Heart right ventricle (tissue), 16 donors: ENCODE measurements at regions not wholly inside any gene's neighbourhood (a gene's known extent, or its start where the extent isn't known, plus 50 kb on each side); places are given as distances from the start of the nearest gene placed in this dataset.

ENCODE experiments used
- ATAC-seq, 8 donors: fragments of 200-7000 bp; cut with Tn5 transposase; one replicate each; pipeline ENCODE4 v1.9.1; 2020; ENCODE audit warnings: mild to moderate bottlenecking in 8 of 8, moderate library complexity in 8 of 8, moderate number of reproducible peaks in 1 of 8
- DNase-seq, 2 donors: peaks; one replicate each; pipeline ENCODE4 v3.0.0-alpha.2; 2020
- H3K27ac ChIP-seq, 10 donors: fragments of 200-600 bp; sonication (generic) in 2 of 10; one replicate each; pipeline versions ENCODE4 v1.5.0 to v1.8.0; 2020 to 2022; ENCODE audit warnings: mild to moderate bottlenecking in 3 of 10
- H3K27me3 ChIP-seq, 7 donors: fragments of 200-600 bp; one replicate each; pipeline ENCODE4 v1.8.0; 2021 to 2022; ENCODE audit warnings: mild to moderate bottlenecking in 2 of 7
- H3K36me3 ChIP-seq, 9 donors: fragments of 200-600 bp; sonication (generic) in 1 of 9; one replicate each; pipeline versions ENCODE4 v1.5.0 to v1.8.0; 2020 to 2022; ENCODE audit warnings: mild to moderate bottlenecking in 2 of 9
- H3K4me1 ChIP-seq, 9 donors: fragments of 200-600 bp; sonication (generic) in 1 of 9; one replicate each; pipeline versions ENCODE4 v1.5.0 to v1.8.0; 2020 to 2022; ENCODE audit warnings: mild to moderate bottlenecking in 4 of 9
- H3K4me3 ChIP-seq, 10 donors: fragments of 200-600 bp; sonication (generic) in 2 of 10; one replicate each; pipeline versions ENCODE4 v1.5.0 to v1.8.0; 2020 to 2022; ENCODE audit warnings: mild to moderate bottlenecking in 7 of 10, moderate library complexity in 2 of 10
- H3K9me3 ChIP-seq, 11 donors: fragments of 200-600 bp in 10 of 11; sonication (generic) in 2 of 11; one replicate each; pipeline versions ENCODE4 v1.5.0 to v1.8.0; 2013 to 2022; ENCODE audit warnings: mild to moderate bottlenecking in 2 of 11, control low read depth in 1 of 11, moderate library complexity in 1 of 11
- CTCF ChIP-seq, 9 donors: fragments of 200-600 bp; sonication (generic) in 2 of 9; IDR thresholded peaks; one replicate each; pipeline versions ENCODE4 v1.5.0 to v1.8.0; 2021 to 2022; ENCODE audit warnings: antibody characterized with exemption in 9 of 9, mild to moderate bottlenecking in 5 of 9, moderate library complexity in 1 of 9
- WGBS, 2 donors: extraction: QIAGEN DNeasy Blood & Tissue Kit; methylation state at CpG; one replicate each; pipeline ENCODE4 v1.1.7; 2013; ENCODE audit warnings: inconsistent platforms in 1 of 2; 5-methylcytosine and 5-hydroxymethylcytosine counted together
- intact Hi-C, 10 donors: fragments of 100-400 bp; cut with DNase I; formaldehyde crosslinking; loops; one replicate each; pipeline versions ENCODE4 v1.11.1 to v1.14.2; 2022
- donor health status: Arrhythmogenic right ventricular cardiomyopathy.
- donor health status: ischemic (EF 13 %, LVEDD 7.1; RV severe dilation, severe dysfunction).
- donor health status: healthy with polysubstance abuse.
- donor health status: DM: no; HTN: yes; CAD: no.
- donor health status: DM: no; HTN: no; CAD: no.
- donor health status: ischemic (EF 25% LVEDD 6.9; RV normal size, moderate dysfunction).
- donor health status: ischemic (EF 25% LVEDD 5.7; RV mildly dilated, moderate dysfunction).
- donor health status: healthy.
- donor health status: DM: yes; HTN: yes; CAD: no.
- donor health status: Ischemic cardiomyopathy.
- donor health status: ischemic (EF 35%, LVEDD 5.7; RV mildly dilated, moderate dysfunction).
- donor health status: nonischemic (EF 11% LVEDD 7.7; RV severe dilation, severe dysfunction).
- donor health status: DM: yes; HTN: yes; CAD: no.
- donor health status: PGD.
- donor health status: ischemic (EF 29% LVEDD 5.4; RV normal size, mild dysfunction).
- donor health status: nonischemic (EF 23%, LVEDD 6.1; RV moderate dilation, normal function).

- no peaks in the 10 kb centered on the region for H3K36me3 ChIP-seq
- WGBS, 2 donors = 33 to 42% methylated on average over 4 of the region's 4 CpGs
- ATAC-seq (no peak), DNase-seq (no peak)
- H3K27me3 ChIP-seq = peaks cover 0 to 5% (median 0%) of the 10 kb centered on the region in 7 donors
- no peak overlapping the region for H3K27ac ChIP-seq
- intact Hi-C loops = no loop called here
- H3K4me3 ChIP-seq = no peak overlapping the region
- H3K4me1 ChIP-seq = no peaks in the 10 kb centered on the region
- H3K9me3 ChIP-seq = peaks cover 0 to 3% (median 0%) of the 10 kb centered on the region in 11 donors
- TF ChIP-seq CTCF (IDR thresholded peaks at IDR 0.05) = no peak
These were observed 857.6 kb downstream of the GATA3 start for GRCh38 chr10:8912108-8912507.

GRCh38 chr10:8913720-8914119 is 859.2 kb downstream of the GATA3 start:
- Histone ChIP-seq H3K4me1 (no peaks in the 10 kb centered on the region), H3K27ac (no peak overlapping the region), H3K4me3 (no peak overlapping the region), H3K27me3 (peaks cover 0 to 5% (median 0%) of the 10 kb centered on the region in 7 donors), H3K36me3 (no peaks in the 10 kb centered on the region), H3K9me3 (peaks cover 0 to 3% (median 0%) of the 10 kb centered on the region in 11 donors)
- ATAC-seq = no peak
- 53 to 65% methylated on average over 4 of the region's 4 CpGs for WGBS, 2 donors
- TF ChIP-seq CTCF (IDR thresholded peaks at IDR 0.05) = no peak
- intact Hi-C loops = no loop called here
- no peak for DNase-seq

GRCh38 chr10:8919280-8919679 is 864.8 kb downstream of the GATA3 start:
- Histone ChIP-seq H3K36me3 (no peaks in the 10 kb centered on the region), H3K27me3 (no peaks in the 10 kb centered on the region), H3K9me3 (no peaks in the 10 kb centered on the region), H3K27ac (no peak overlapping the region), H3K4me1 (no peaks in the 10 kb centered on the region), H3K4me3 (no peak overlapping the region)
- 50 to 57% methylated on average over 4 of the region's 4 CpGs for WGBS, 2 donors
- intact Hi-C loops = no loop called here
- TF ChIP-seq CTCF (IDR thresholded peaks at IDR 0.05) = no peak
- DNase-seq (no peak), ATAC-seq (no peak)

GRCh38 chr10:8921568-8921967 is 867.1 kb downstream of the GATA3 start:
- Histone ChIP-seq H3K27me3 (no peaks in the 10 kb centered on the region), H3K27ac (no peak overlapping the region), H3K4me1 (no peaks in the 10 kb centered on the region), H3K9me3 (no peaks in the 10 kb centered on the region), H3K4me3 (no peak overlapping the region), H3K36me3 (no peaks in the 10 kb centered on the region)
- DNase-seq = no peak
- no peak for ATAC-seq
- intact Hi-C loops = no loop called here
- no peak for TF ChIP-seq CTCF (IDR thresholded peaks at IDR 0.05)
- 66 to 71% methylated on average over 3 of the region's 3 CpGs for WGBS, 2 donors
